HG03571 (cell line): ENCODE measurements at regions not wholly inside any gene's neighbourhood (a gene's known extent, or its start where the extent isn't known, plus 50 kb on each side); places are given as distances from the start of the nearest gene placed in this dataset.

ENCODE experiments used
- ATAC-seq: cut with Tn5 transposase; IDR thresholded peaks from one replicate; pipeline ENCODE4 v1.9.1; 2021; ENCODE audit not compliant: unreplicated experiment

DNA sequence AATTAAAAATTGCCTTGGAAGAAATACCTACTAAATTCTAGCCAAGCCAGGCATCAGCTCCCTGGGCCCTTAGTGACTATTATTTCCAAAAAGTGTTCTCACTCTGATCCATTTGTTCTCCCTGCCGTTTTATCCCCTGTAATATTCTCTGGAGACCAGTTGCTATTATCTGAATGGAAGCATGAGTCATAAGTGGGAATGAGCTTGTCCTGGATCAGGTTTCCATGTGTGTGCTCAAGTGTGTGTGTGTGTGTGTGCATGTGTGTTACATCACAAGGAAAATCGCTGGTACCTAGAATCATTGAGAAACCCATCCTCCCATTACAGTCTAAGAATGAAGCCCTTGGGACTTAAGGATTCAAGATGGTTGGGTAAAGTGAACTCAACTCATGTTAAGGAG is 130.3 kb upstream of the CXCR4 start:
- no peak for ATAC-seq

DNA sequence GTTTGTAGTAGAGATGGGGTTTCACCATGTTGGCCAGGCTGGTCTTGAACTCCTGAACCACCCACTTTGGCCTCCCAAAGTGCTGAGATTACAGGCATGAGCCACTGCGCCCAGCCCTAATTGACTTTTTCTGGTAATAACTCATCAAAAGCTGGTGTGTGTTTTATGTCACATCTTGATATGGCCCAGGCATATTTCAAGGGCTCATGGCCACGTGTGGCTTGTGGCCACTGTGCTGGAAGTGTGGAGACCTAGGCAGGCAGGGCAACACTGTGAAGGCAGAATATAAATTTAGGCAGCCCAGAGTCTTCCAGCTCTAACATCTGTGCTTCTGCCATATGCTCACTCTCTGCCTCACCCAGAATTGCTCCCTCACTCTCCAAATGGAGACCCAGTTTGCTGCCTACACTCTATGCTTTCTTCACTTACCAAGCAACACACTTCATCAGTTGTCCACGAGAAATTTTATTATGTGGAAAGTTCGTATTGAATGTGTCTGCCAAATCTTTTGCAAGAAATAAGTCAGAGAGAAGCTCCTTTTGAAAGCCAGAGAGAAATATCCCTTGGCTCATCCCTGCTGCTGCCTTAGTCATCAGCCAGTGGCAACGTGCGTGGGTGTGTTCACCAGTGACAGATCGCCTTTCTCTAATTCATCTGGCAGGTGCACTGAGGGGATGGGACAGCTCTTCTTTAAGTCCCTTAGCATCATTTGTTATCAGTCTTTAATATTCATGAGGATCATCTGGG is 129.4 kb upstream of the CXCR4 start:
- ATAC-seq, result no peak

DNA sequence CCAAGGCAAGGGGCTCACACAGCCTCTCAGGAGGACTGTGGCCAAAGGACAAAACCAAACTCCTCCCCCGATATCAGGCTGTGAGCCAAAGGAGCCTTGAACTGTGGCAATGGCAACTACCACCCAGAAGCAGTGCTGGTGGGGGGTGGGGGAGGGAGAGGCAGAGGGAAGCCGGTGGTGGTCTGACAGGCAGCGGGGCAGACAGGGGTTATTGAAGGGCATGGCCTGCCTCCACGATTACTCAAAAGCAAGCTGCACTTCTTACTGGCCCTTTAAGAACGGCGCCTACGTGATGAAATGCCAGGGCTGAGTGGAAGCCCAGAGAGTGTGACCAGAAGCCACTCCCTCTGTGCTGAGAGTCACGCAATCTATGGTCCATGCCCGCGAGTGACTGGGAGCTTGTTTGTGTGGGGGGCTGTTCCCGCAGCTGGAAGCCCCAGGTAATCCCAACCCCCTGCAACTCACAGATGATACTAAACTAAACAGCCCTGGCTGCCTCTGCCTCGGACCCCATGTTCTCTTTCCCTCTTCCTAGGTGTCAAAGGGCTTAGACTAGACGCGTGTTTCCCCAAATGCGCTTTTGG is 128.2 kb upstream of the CXCR4 start:
- ATAC-seq, result peak; percentile 66

DNA sequence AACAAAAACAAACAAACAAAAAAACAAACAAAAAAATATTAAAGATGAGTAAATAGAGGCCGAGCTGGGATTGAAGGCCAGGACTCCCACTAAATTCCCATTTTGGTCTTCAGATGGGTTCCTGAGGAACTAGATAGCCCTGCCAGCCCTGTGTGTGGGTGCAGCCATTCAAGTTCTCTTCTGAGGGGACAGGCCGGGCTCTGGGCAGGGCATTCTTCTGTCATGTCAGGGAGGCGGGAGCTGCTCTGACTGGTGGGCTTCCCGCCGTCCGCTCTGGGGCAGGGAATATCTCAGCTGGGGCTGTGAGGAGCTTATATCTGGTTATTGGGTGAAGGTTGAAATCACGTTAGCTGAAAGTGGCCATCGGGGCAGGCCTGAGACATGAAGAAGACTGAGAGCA is 127.3 kb upstream of the CXCR4 start:
- ATAC-seq, result no peak

DNA sequence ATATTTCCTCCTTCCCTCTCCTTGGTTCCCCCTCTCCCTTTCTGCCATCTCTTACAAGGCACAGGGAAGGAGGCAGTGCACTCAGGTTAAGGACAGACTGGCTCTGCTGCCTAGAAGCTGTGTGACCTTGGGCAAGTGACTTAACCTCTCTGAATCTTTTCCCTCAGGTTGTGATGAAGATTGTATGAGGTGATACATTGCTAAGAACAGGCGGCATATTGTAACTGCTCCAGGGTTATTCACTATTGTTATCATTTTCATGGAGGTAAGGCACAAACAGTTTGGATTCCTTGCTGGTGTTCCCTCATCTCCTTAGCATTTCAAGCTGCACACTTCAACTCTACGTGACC is 126.6 kb upstream of the CXCR4 start:
- no peak for ATAC-seq

DNA sequence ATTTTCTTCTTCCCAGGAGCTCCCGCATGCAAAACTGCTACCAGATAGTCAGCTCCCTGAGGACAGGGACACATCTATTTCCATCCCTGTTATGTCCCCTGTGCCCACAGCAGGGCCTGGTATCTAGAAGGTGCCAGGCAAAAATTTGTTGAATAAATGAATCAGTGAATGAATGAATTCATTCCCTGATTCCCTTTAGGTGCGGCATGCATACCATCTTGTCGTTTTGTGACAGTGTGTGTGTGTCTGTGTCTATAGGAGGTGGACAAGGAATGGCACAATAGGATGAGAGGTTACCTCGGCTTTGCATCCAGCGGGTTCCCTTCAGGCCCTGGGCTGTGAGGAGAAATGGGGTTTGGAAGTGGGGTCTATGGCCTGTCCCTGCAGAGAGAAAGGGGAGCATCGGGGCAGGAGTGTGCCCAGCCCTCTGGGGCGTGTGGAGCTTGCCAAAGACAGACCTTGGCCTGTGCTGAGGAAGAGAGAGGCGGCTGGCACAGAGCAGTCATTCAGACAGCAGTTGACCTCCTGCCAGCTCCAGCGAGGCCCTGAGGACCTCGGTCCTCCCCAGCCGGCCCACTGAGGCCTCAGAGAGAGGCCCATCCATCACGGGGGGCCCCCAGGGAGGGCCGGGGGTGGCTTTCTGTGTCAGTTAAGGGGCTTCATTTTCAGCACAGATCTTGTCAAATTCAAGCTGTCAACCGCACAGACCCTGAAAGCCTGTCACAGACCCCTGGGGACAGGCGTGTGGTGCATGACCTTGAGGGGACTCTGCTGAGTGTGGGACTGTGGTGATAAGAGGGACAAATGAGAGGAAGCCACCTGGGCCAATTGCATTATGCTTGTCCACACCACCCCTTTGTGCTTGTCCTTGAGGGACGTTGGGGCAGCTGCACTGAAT is 125.9 kb upstream of the CXCR4 start:
- no peak for ATAC-seq

DNA sequence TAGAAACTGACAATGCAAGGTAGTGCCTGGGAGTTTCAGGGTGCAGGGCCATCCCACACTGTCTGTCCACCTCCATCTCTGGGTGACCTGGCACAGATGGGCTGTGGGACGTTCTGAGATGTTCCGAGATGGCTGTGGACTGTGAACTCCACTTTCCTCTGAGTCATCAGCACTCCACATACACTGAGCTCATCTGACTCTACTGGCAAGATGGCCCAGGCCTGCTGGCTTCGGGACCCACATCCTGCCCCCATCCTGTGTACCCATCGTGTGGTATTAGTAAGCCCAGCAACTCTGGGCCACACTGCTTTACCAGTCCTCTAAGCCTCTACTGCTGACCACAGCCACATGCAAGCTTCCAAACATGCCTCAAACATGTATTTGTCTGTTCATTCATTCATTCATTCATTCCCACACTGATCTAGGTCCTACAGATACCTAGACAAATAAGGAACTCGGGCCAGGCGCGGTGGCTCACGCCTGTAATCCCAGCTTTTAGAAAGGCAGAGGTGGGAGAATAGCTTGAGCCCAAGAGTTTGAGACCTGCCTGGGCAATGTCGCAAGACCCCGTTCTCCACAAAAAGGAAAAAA is 124.8 kb upstream of the CXCR4 start:
- no peak for ATAC-seq

DNA sequence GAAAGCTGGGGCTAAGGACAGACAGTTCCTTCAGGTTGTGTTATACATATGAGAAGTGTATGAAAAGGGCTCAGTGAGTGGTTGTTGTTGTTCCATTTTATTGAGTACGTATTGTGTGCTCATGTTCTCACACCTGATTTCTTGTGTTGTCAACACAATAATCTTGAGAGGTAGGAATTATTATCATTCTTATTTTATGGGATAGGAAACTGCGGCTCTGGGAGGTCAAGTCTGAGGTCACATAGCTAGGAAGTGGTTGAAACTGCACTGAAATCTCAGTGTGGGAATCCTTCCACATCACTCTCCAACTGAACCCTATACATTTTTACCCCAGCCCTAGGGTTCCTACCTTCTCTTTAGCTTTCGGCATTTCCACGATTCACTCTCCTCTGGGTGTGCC is 124.2 kb upstream of the CXCR4 start:
- no peak for ATAC-seq

DNA sequence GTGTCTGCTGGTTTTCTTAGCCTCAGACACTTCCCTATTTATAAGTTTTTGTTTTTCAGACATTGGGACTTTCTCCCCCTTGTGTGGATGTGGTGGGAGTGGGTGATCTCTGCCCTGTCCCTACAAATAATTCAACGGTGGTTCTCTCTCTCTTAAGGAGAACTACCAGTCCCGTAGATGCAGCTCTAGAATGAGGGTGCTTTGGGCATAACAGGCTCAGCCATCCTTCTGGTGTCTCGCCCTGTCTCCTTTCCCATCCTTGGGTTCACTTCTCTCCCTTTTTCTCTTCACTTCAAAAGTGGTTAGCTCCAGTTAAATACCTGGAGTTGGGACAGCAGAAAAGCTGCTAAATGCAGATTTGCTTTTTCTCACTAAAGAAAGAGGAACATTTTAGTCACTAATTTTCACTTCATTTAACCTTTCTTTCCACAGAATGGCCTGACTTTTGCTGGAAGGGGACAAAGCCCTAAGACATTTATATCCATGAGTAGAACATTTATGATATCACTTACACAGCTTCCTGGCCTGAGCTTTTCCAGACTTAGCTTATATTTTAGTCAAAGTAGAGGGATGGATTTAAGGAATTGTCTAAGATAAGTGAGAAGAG is 121.2 kb upstream of the CXCR4 start:
- no peak for ATAC-seq

DNA sequence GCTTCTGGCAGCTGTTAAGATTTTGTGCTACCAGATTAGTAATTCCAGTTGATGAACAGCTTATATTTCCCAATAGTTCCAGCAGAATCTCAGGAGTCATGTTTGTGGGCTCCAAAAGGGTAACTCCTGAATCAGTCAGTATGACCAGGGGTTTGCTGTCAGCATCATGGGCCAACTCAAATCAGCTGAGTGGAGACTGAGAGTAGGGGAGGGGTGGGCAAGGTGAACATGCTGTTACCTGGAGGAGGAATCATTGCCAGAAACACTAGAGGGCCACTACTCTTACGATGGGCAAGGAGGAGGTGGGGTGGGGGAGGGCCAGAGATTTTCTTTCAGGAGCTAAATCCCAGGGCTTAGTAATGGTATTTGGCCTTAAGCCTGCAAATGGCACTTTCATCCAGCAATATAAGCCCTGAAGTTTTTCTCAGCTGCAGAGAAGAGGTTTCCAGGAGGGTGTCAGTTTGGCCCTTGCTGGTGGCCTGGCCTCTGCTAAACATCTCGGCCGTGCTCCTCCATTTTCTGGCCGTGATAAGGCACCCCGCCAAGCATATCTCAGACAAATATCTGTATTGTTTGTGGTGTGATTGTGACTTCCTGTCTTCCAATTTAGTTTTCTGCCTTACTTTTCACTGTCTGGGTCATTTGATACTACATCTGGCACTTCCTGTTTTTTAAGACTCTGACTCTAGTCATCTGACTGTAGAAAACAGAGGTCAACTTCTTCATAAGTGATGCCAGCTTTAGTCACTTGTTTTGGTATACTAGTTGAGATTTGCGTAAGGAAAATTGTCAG is 120.5 kb upstream of the CXCR4 start:
- peak; percentile 78 for ATAC-seq

DNA sequence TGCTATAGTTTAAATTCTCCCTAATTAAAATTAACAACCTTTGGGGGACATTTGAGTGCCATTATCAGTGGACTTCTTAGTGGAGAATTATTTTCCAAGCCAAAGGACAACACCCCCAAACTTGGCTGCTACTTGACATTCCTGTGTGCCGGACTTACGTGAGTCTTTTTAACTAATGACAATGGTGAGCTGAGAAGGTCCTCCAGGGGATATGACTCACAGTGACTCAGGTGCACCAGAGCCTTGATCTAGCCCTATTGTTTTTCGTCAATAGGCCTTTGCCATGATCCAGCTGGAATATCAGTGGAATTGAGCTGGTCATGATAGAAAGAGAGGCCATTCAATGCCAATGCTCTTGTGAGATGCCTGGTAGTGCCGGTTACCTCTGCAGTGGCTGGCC is 118.1 kb upstream of the CXCR4 start:
- ATAC-seq, result no peak

DNA sequence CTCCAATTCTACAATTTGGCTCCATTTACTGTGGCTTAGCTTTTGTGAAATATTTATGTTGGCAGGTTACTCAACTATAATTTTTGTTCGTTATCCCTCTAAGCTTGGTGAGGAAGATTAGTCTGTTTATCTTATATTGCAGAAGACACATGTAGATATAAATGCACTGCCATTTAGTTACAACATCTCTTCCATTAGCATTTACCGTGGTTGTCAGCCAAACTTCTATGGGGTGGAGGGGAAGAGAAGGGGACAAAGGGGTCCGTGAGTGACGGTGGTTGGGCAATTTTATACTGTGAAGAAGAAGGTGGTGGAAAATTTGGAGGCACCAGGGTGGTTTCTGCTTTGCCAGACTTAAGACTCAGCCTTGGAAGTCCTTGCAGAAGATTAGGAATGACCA is 117.6 kb upstream of the CXCR4 start:
- no peak for ATAC-seq

DNA sequence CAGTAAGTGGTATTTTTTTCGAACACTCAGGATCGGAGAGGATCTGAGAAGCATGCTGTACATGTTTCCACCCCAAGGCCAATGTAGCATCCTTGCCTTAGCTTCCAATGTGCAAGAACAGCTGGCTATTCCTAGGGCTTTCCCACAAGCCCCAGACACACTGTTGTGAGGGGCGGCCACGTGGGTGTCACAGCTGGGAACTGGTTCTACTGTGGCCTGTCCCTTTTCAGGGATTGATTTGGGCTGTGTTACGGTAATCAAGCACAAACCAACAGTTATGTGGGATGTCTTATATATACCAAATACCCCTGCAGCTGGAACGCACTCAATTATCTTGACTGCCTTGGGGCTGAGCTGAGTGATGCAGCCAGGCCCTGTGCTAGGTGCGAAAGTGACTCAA is 116.3 kb upstream of the CXCR4 start:
- no peak for ATAC-seq

DNA sequence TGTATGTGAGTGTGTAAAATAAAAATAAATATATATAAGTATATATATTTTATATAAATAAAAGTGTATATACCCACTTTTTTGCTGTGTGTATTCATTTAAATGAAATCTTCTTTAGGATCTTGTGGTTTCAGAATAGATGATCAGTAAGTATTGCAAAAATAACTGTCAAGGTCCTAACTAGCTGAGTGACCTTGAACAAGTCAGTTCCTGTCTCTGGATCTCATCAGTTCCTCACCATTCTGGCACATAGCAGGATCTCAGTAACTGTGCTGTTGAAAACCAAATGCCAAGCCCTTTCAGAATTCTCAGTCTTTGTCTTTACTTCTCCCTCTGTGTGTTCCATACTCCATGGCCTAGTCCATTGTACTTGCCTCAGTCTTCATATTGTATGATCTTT is 115.3 kb upstream of the CXCR4 start:
- no peak for ATAC-seq

DNA sequence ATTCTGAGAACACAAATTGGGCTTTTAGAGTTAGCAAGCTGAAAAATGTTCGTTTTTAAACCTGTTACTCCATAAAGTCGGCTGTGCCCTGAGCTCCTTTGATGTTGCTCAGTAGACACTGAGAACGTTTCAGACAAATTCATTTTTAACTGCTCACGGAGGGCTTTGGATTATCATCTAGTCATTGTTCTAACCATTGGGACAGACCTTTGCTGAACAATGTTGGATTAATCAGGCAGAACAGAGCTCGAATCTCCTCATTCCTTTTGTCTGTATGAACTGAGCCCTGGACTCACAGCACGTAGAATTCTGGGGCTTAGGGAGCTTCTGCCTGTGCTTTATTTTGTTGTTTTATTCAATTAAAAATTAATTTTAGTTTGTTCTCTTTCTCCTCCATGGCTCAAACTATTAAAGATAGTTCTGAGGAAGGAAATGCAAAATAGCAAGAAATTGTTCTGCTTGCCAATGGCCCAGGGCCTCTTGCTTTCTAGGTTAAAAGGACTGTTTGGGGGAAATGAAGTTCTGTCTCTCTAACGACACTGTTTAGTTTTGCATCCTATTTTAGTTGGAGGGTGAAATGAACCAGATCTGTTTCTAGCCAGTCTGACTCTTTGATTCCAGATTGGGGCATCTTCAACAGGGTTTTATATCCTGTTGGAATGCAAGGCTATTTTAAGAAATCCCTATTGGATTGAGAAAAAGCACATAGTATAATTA is 114.7 kb upstream of the CXCR4 start:
- no peak for ATAC-seq

DNA sequence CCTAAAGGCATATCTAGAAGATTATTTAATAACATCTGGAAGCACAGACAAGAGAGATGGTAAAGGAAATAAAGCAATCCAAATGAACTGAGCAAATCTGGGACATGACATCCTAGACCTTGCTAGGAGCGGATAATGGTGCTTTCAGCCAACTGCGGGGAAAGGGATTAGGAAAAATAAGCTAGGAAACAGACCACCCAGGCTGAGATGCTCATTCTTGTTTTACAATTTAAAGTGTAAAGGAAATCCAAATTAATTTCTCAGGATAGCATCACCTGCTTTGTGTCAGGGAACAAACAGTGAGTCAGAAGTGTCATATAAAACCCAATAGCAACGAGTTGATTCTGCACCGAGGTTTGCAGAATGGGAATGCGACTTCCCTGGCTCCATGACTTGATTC is 112.5 kb upstream of the CXCR4 start:
- no peak for ATAC-seq

DNA sequence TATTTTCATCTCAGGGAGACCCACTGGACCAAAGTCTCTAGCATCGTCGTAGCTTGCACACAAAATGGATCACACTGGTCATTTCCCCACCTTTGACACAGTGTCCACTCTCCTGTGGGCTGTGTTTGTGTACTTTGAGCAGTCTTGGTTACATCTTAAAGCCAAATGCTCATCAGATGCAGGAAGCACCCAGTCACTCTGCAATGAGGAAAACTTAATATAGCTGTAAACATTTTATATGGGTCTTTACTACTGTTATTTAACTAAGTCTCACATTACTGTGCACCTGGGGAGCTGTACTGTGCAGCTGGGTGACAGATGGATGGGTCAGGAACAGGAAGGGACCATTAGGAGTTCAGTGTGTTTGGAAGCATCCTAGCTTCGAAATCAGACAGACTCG is 109.0 kb upstream of the CXCR4 start:
- no peak for ATAC-seq

DNA sequence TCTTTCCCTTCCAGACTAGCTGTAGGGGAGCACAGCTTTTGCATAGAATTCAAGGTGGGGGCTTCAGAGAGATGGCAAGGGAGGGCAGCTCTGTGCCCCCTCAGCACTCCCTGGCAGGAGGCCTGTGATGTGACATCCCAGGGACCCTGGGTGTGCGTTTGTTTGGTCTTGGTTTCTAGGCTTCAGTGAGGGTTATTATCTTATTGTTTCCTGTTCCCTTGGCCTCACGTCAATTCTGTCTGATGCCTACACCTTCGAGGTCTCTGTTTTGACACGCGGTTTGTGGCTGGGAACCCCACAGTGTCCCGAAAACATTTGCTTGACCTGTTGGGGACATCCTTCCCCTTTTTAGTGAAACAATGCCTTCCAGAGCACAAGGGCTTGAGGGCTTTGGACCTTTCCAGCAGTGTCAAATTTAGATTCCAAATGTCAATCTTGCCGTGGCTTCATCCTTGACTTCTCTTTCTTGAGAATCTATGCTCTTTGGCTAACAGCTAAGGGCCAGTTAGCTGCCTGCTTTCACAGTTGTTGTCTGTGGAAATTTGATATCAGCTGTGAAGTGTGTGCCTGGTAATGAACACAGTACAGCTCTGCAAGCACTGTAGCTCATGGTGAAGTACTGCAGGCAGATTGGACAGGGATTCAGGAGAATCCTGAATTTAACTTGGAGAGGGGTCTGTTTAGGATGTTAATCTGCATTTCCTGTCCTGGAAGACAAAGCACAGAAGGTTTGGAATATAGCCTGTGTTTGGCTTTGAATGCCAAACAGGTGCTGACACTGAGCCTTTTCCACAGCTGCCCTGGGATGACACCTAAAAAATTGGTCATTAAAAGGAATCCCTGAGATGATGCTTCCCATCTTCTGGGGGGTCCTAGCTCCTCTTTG is 108.2 kb upstream of the CXCR4 start:
- no peak for ATAC-seq

DNA sequence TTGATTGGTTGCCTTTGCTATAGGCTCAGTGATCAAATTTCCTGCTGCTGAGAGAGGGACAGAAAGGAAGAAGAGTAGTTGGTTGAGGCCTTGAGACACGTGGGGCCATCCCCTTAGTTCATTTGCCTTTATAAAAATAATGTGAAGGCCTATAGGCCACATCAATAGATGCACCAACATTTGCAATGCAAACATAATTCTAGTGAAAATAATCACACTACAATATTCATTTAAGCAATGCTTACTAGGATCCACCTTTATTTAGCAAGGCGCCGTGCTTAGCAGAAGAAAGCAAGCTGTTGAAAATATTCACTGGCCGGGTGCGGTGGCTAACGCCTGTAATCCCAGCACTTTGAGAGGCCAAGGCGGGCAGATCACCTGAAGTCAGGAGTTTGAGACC is 105.3 kb upstream of the CXCR4 start:
- ATAC-seq, result no peak
